SH-SY5Y (cell line): ENCODE measurements at regions not wholly inside any gene's neighbourhood (a gene's known extent, or its start where the extent isn't known, plus 50 kb on each side); places are given as distances from the start of the nearest gene placed in this dataset.

ENCODE experiments used
- GATA2 ChIP-seq: IDR thresholded peaks from 2 replicates; pipeline ENCODE4 v1.6.1; 2011; ENCODE audit warnings: mild to moderate bottlenecking, low read depth, low read length
- GATA3 ChIP-seq: IDR thresholded peaks from 2 replicates; pipeline ENCODE4 v1.6.1; 2011; ENCODE audit warnings: low read depth, mild to moderate bottlenecking, low read length, moderate library complexity

- no peak for TF ChIP-seq GATA2
- TF ChIP-seq GATA3: no peak
Measured at GRCh38 chr3:8301977-8302735, 199.5 kb upstream of the LMCD1 start.
